DND-41 (cell line): ENCODE measurements at regions not wholly inside any gene's neighbourhood (a gene's known extent, or its start where the extent isn't known, plus 50 kb on each side); places are given as distances from the start of the nearest gene placed in this dataset.

Source experiments
- CTCF ChIP-seq: IDR thresholded peaks from 2 replicates; pipeline ENCODE4 v1.5.1; 2012; ENCODE audit warnings: borderline replicate concordance, low read length, moderate library complexity, mild to moderate bottlenecking; ENCODE audit not compliant: poor library complexity, severe bottlenecking; ENCODE audit errors: extremely low read depth
- EZH2 ChIP-seq: IDR thresholded peaks from 3 replicates; pipeline ENCODE4 v1.6.1; 2012; ENCODE audit warnings: borderline replicate concordance, low read depth, mild to moderate bottlenecking, moderate library complexity, low read length, inconsistent platforms; ENCODE audit not compliant: severe bottlenecking

- no peak for TF ChIP-seq EZH2
- TF ChIP-seq CTCF, result no peak
Measured at GRCh38 chr7:17109020-17109419, 189.4 kb upstream of the AHR start.
